TTC549 (cell line): ENCODE measurements at regions not wholly inside any gene's neighbourhood (a gene's known extent, or its start where the extent isn't known, plus 50 kb on each side); places are given as distances from the start of the nearest gene placed in this dataset.

Experiments used
- FAIRE-seq: peaks from 2 replicates; lab custom pipeline; 2012; peaks lifted over from hg19 to GRCh38; lab: Jason Lieb, UNC

GRCh38 chr9:88659126-88659525 lies 124.1 kb downstream of the NXNL2 start:
- no peak for FAIRE-seq

GRCh38 chr9:88660611-88661010 lies 125.6 kb downstream of the NXNL2 start:
- peak; percentile 46 for FAIRE-seq

GRCh38 chr9:88661759-88662158 lies 126.8 kb downstream of the NXNL2 start:
- no peak for FAIRE-seq

GRCh38 chr9:88663771-88664419 lies 128.9 kb downstream of the NXNL2 start:
- no peak for FAIRE-seq

GRCh38 chr9:88664773-88665172 lies 129.8 kb downstream of the NXNL2 start:
- FAIRE-seq, result no peak

GRCh38 chr9:88672874-88673689 lies 138.1 kb downstream of the NXNL2 start:
- no peak for FAIRE-seq

GRCh38 chr9:88673886-88674285 lies 138.9 kb downstream of the NXNL2 start:
- no peak for FAIRE-seq

- FAIRE-seq, result no peak
Observed at GRCh38 chr9:88676644-88677043, 141.7 kb downstream of the NXNL2 start.

GRCh38 chr9:88678008-88678407 lies 143.0 kb downstream of the NXNL2 start:
- no peak for FAIRE-seq

- FAIRE-seq, result no peak
Observed at GRCh38 chr9:88678431-88678830, 143.5 kb downstream of the NXNL2 start.

GRCh38 chr9:88680041-88680440 lies 145.1 kb downstream of the NXNL2 start:
- no peak for FAIRE-seq

- no peak for FAIRE-seq
Observed at GRCh38 chr9:88680505-88681160, 145.7 kb downstream of the NXNL2 start.

GRCh38 chr9:88681434-88681833 lies 146.5 kb downstream of the NXNL2 start:
- FAIRE-seq, result no peak

- FAIRE-seq, result no peak
Observed at GRCh38 chr9:88682431-88682831, 147.5 kb downstream of the NXNL2 start.

- FAIRE-seq, result no peak
Observed at GRCh38 chr9:88684046-88684445, 149.1 kb downstream of the NXNL2 start.

- FAIRE-seq, result no peak
Observed at GRCh38 chr9:88684845-88685244, 149.9 kb downstream of the NXNL2 start.

- FAIRE-seq, result no peak
Observed at GRCh38 chr9:88685966-88686365, 151.0 kb downstream of the NXNL2 start.

- no peak for FAIRE-seq
Observed at GRCh38 chr9:88689509-88690298, 154.7 kb downstream of the NXNL2 start.

- no peak for FAIRE-seq
Observed at GRCh38 chr9:88690628-88691027, 155.7 kb downstream of the NXNL2 start.

- no peak for FAIRE-seq
Observed at GRCh38 chr9:88691091-88691490, 156.1 kb downstream of the NXNL2 start.

GRCh38 chr9:88691811-88692210 lies 156.8 kb downstream of the NXNL2 start:
- FAIRE-seq, result no peak

- FAIRE-seq, result no peak
Observed at GRCh38 chr9:88692827-88693226, 157.8 kb downstream of the NXNL2 start.

- FAIRE-seq, result no peak
Observed at GRCh38 chr9:88694625-88695024, 159.6 kb downstream of the NXNL2 start.
